ENCODE measurements at regions not wholly inside any gene's neighbourhood (a gene's known extent, or its start where the extent isn't known, plus 50 kb on each side); places are given as distances from the start of the nearest gene placed in this dataset.

DNA sequence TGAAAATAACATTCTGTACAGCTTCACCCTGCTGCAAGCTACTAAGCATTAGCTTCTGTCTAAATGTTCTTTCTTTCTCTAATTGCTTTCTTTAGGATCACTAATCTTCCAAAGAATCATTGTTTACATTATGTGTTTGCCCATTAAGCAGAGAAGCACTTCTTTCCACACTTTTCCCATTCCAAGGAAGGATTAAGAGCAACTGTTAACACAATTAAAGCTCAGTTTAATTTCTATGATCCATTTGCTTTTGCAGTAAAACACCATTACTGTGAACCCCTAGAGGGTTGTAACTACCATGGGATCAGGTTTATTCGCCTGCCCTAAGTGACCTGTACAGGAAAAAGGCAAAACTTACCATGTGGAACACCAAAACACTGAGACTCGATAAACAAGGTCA lies 125.8 kb upstream of the ZNF385D start:
- Histone ChIP-seq H3K27ac (ENCODE audit: low read length) (no peak overlapping the region), H3K36me3 (ENCODE audit: low read depth, low read length) (no peaks in the 10 kb centered on the region), H2AFZ (ENCODE audit: low read length) (0 out of 2 replicates have a peak overlapping the region, but pooled peaks have one; percentile 3), H4K20me1 (ENCODE audit: low read length) (no peaks in the 10 kb centered on the region), H3F3A (ENCODE audit: low read length, unreplicated experiment) (no peaks in the 10 kb centered on the region), H3K79me2 (ENCODE audit: low read length) (no peaks in the 10 kb centered on the region), H3K4me3 (ENCODE audit: low read length) (no peak overlapping the region), H3K9me3 (ENCODE audit: low read length) (0 out of 2 replicates have a peak, but pooled peaks cover 7% of the 10 kb centered on the region), H3K4me2 (ENCODE audit: low read length) (no peak overlapping the region), H3K9ac (ENCODE audit: low read length) (no peak overlapping the region), H3K27me3 (ENCODE audit: low read length) (no peaks in the 10 kb centered on the region), H3K9me2 (replicated peaks; ENCODE audit: low read length) (no peaks in the 10 kb centered on the region), H3K4me1 (ENCODE audit: insufficient read depth, low read length) (no peaks in the 10 kb centered on the region)
- POLR2A ChIA-PET (ENCODE audit: unreplicated experiment) = no interaction called here
- intact Hi-C loops (cut with micrococcal nuclease) = no loop called here
- no peak for TF ChIP-seq EZH2phosphoT487 (IDR thresholded peaks at IDR 0.05; ENCODE audit: borderline replicate concordance, low read length)
- TF ChIP-seq, protein P1, sequence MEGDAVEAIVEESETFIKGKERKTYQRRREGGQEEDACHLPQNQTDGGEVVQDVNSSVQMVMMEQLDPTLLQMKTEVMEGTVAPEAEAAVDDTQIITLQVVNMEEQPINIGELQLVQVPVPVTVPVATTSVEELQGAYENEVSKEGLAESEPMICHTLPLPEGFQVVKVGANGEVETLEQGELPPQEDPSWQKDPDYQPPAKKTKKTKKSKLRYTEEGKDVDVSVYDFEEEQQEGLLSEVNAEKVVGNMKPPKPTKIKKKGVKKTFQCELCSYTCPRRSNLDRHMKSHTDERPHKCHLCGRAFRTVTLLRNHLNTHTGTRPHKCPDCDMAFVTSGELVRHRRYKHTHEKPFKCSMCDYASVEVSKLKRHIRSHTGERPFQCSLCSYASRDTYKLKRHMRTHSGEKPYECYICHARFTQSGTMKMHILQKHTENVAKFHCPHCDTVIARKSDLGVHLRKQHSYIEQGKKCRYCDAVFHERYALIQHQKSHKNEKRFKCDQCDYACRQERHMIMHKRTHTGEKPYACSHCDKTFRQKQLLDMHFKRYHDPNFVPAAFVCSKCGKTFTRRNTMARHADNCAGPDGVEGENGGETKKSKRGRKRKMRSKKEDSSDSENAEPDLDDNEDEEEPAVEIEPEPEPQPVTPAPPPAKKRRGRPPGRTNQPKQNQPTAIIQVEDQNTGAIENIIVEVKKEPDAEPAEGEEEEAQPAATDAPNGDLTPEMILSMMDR (conservative IDR thresholded peaks at IDR 0.05; ENCODE audit: low read depth, low read length) = no peak
- no peak for TF ChIP-seq EZH2 (IDR thresholded peaks at IDR 0.05; ENCODE audit: low read length, unreplicated experiment)
- no peak for ATAC-seq
- no TSS peak for BruUV-seq (replicated peaks)
- DNase-seq = no peak
- CTCF ChIA-PET = no interaction called here

DNA sequence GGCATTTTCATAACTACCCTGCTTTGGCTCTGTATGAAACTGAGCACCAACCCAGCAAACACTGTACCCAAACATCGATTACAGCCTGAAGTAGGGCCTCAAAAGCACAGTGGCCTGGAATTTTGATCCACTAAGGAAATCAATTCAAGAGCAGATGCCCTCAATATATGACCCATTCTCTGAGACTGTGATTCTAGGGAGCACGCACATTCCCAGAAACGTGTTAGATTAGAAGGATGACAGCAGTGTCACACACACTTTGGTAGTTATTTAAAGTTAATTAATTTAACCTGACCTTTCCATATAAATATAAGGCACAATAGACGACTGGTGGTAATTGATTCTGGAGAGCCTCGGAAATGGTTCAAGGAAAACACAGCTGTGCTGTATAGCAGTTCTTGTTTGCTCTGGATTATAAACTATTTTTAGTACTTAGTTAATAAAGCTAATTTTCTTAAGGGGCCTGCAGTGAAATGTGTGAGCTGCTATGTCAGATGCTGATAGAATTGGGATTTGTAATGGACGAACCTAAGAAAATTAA lies 126.3 kb upstream of the ZNF385D start:
- ChIA-PET CTCF (no interaction called here), POLR2A (ENCODE audit: unreplicated experiment) (interaction anchor here (0.6 kb wide), 1 partner anchor 127 kb away, joined by 6 read pairs; no protein-coding TSS in a partner anchor)
- 0 out of 2 replicates have a peak, but pooled peaks cover 7% of the 10 kb centered on the region for H3K9me3 ChIP-seq (ENCODE audit: low read length)

More for the DNA sequence above, 126.3 kb upstream of the ZNF385D start:
- H3K27me3 ChIP-seq (ENCODE audit: low read length) = no peaks in the 10 kb centered on the region
- no peak overlapping the region for H3K4me2 ChIP-seq (ENCODE audit: low read length)
- DNase-seq (no peak), ATAC-seq (no peak)
- H3F3A ChIP-seq (ENCODE audit: low read length, unreplicated experiment) = no peaks in the 10 kb centered on the region
- H3K27ac ChIP-seq (ENCODE audit: low read length) = no peak overlapping the region
- H3K4me1 ChIP-seq (ENCODE audit: insufficient read depth, low read length) = no peaks in the 10 kb centered on the region
- 0 out of 2 replicates have a peak overlapping the region, but pooled peaks have one; percentile 3 for H2AFZ ChIP-seq (ENCODE audit: low read length)
- BruUV-seq (replicated peaks) = no TSS peak
- TF ChIP-seq, protein P1 (conservative IDR thresholded peaks at IDR 0.05; ENCODE audit: low read depth, low read length) = no peak
- TF ChIP-seq EZH2phosphoT487 (IDR thresholded peaks at IDR 0.05; ENCODE audit: borderline replicate concordance, low read length) = no peak
- no peak for TF ChIP-seq EZH2 (IDR thresholded peaks at IDR 0.05; ENCODE audit: low read length, unreplicated experiment)
- no peaks in the 10 kb centered on the region for H3K9me2 ChIP-seq (replicated peaks; ENCODE audit: low read length)
- H4K20me1 ChIP-seq (ENCODE audit: low read length) = no peaks in the 10 kb centered on the region
- H3K9ac ChIP-seq (ENCODE audit: low read length) = no peak overlapping the region
- intact Hi-C loops (cut with micrococcal nuclease) = no loop called here
- H3K4me3 ChIP-seq (ENCODE audit: low read length) = no peak overlapping the region
- H3K79me2 ChIP-seq (ENCODE audit: low read length) = no peaks in the 10 kb centered on the region
- no peaks in the 10 kb centered on the region for H3K36me3 ChIP-seq (ENCODE audit: low read depth, low read length)
